ENCODE measurements at regions not wholly inside any gene's neighbourhood (a gene's known extent, or its start where the extent isn't known, plus 50 kb on each side); places are given as distances from the start of the nearest gene placed in this dataset.
"Not testable (repeated sequence)": the region's sequence is repeated elsewhere in the genome, so short reads cannot be mapped to it uniquely, and the experiment has no call there.

- no peak overlapping the region for H3K27ac ChIP-seq
- no peak for TF ChIP-seq ZFX (IDR thresholded peaks at IDR 0.05; ENCODE audit: borderline replicate concordance)
- TF ChIP-seq CTCF (IDR thresholded peaks at IDR 0.05), result no peak
Measured at GRCh38 chr17:62135742-62136141, 70.7 kb upstream of the MED13 start.

- H3K27ac ChIP-seq, result not testable (repeated sequence)
Measured at GRCh38 chr17:62135096-62135495, 70.0 kb upstream of the MED13 start.

GRCh38 chr17:62134397-62134796, 69.3 kb upstream of the MED13 start:
- H3K27ac ChIP-seq, result no peak overlapping the region
- TF ChIP-seq ZFX (IDR thresholded peaks at IDR 0.05; ENCODE audit: borderline replicate concordance) (no peak), CTCF (IDR thresholded peaks at IDR 0.05) (no peak)

- H3K27ac ChIP-seq, result not testable (repeated sequence)
Measured at GRCh38 chr17:62131271-62131670, 66.2 kb upstream of the MED13 start.

GRCh38 chr17:62130739-62131138, 65.7 kb upstream of the MED13 start:
- no peak overlapping the region for H3K27ac ChIP-seq
- TF ChIP-seq CTCF (IDR thresholded peaks at IDR 0.05) (no peak), ZFX (IDR thresholded peaks at IDR 0.05; ENCODE audit: borderline replicate concordance) (no peak)

GRCh38 chr17:62126292-62126691, 61.2 kb upstream of the MED13 start:
- H3K27ac ChIP-seq, result no peak overlapping the region
- TF ChIP-seq CTCF (IDR thresholded peaks at IDR 0.05), result no peak
- TF ChIP-seq ZFX (IDR thresholded peaks at IDR 0.05; ENCODE audit: borderline replicate concordance), result no peak

GRCh38 chr17:62125307-62125706, 60.2 kb upstream of the MED13 start:
- H3K27ac ChIP-seq, result no peak overlapping the region
- no peak for TF ChIP-seq CTCF (IDR thresholded peaks at IDR 0.05)

GRCh38 chr17:62121025-62121730, 56.1 kb upstream of the MED13 start:
- no peak for TF ChIP-seq ZFX (IDR thresholded peaks at IDR 0.05; ENCODE audit: borderline replicate concordance)
- no peak for TF ChIP-seq CTCF (IDR thresholded peaks at IDR 0.05)
- no peak overlapping the region for H3K27ac ChIP-seq
